Duodenal mucosa (tissue), 2 donors: ENCODE measurements at regions not wholly inside any gene's neighbourhood (a gene's known extent, or its start where the extent isn't known, plus 50 kb on each side); places are given as distances from the start of the nearest gene placed in this dataset.

ENCODE experiments used
- H3K27ac ChIP-seq: one replicate; pipeline ENCODE4 v1.7.0; 2013; ENCODE audit warnings: low read depth, low read length
- H3K27me3 ChIP-seq, 2 donors: one replicate each; pipeline ENCODE4 v1.7.0; 2013; ENCODE audit warnings: low read length in 2 of 2, control low read depth in 1 of 2; ENCODE audit not compliant: insufficient read depth in 2 of 2, control insufficient read depth in 1 of 2
- H3K36me3 ChIP-seq, 2 donors: one replicate each; pipeline ENCODE4 v1.7.0; 2013; ENCODE audit warnings: low read length in 2 of 2, control low read depth in 1 of 2; ENCODE audit not compliant: insufficient read depth in 2 of 2, control insufficient read depth in 1 of 2
- H3K4me1 ChIP-seq, 2 donors: one replicate each; pipeline ENCODE4 v1.7.0; 2013; ENCODE audit warnings: low read length in 2 of 2, control low read depth in 1 of 2; ENCODE audit not compliant: insufficient read depth in 2 of 2, control insufficient read depth in 1 of 2
- H3K4me3 ChIP-seq, 2 donors: one replicate each; pipeline ENCODE4 v1.7.0; 2013; ENCODE audit warnings: low read length in 2 of 2, low read depth in 1 of 2
- H3K9ac ChIP-seq, 2 donors: one replicate each; pipeline ENCODE4 v1.7.0; 2013; ENCODE audit warnings: low read length in 2 of 2, low read depth in 1 of 2
- H3K9me3 ChIP-seq, 2 donors: one replicate each; pipeline ENCODE4 v1.7.0; 2013; ENCODE audit warnings: low read length in 2 of 2, control low read depth in 1 of 2; ENCODE audit not compliant: control insufficient read depth in 1 of 2

DNA sequence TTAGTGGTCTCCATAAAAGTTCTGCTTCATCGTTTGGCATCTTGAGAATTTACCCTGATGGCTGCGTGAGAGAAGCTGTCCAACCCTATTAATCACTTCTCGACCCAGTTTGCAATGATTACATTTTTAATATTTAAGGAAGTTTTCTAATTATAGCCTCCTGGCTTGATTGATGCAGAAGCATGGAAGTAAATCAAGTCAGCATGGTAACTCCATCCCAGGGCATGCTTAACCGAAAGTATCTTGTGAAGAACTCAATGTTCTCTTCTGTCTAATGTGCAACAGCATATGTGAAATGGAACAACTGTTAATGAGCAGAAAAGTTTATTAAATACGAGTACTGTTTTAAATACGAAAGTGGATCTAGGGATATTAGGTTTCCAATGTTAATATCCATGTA is 278.9 kb upstream of the CD180 start:
- Histone ChIP-seq H3K4me3 (no peak overlapping the region), H3K27ac (no peak overlapping the region), H3K9me3 (no peaks in the 10 kb centered on the region)

GRCh38 chr5:67474597-67475238 is 278.1 kb upstream of the CD180 start:
- H3K4me3 ChIP-seq: no peak overlapping the region
- H3K36me3 ChIP-seq: no peaks in the 10 kb centered on the region
- H3K27me3 ChIP-seq: no peaks in the 10 kb centered on the region
- H3K9me3 ChIP-seq: no peaks in the 10 kb centered on the region
- no peak overlapping the region for H3K9ac ChIP-seq
- no peaks in the 10 kb centered on the region for H3K4me1 ChIP-seq
- H3K27ac ChIP-seq: no peak overlapping the region

More for the DNA sequence above, 278.9 kb upstream of the CD180 start:
- Histone ChIP-seq H3K36me3 (no peaks in the 10 kb centered on the region), H3K9ac (no peak overlapping the region), H3K4me1 (no peaks in the 10 kb centered on the region), H3K27me3 (no peaks in the 10 kb centered on the region)

- H3K9ac ChIP-seq: no peak overlapping the region
- H3K4me1 ChIP-seq: no peaks in the 10 kb centered on the region
- no peak overlapping the region for H3K4me3 ChIP-seq
- H3K27ac ChIP-seq: no peak overlapping the region
- H3K36me3 ChIP-seq: no peaks in the 10 kb centered on the region
- no peaks in the 10 kb centered on the region for H3K9me3 ChIP-seq
- no peaks in the 10 kb centered on the region for H3K27me3 ChIP-seq
Observed at GRCh38 chr5:67467110-67467509, 270.5 kb upstream of the CD180 start.

DNA sequence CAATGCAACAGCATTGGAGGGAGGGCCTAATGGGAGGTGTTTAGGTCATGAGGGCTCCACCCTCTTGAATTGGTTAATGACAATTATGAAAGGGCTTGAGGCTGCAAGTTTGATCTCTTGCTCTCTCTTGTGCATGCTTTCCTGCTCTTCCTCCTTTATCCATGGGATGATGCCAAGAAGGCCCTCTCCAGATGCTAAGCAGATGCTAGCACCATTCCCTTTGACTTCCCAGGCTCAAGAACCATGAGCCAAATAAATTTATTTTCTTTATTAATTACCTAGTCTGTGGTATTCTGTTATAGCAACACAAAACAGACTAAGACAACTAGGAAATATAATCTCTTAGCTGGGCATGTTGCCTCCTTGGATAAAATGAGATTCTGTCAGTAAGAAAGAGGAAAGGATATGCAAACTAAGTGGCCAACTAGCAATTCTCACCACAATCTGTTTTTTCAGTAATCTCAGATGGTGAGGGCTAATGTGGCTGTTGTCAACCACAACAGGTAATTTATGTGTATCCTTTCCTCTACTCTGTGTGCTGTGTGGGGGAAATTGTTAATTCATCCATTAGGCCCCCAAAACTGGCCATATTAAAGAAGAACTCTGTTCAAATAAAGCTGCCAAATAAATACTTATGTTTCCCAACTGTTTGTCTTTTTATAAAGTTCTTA is 269.1 kb upstream of the CD180 start:
- no peak overlapping the region for H3K4me3 ChIP-seq
- H3K27ac ChIP-seq: no peak overlapping the region
- H3K4me1 ChIP-seq: no peaks in the 10 kb centered on the region
- H3K9ac ChIP-seq: no peak overlapping the region
- H3K36me3 ChIP-seq: no peaks in the 10 kb centered on the region
- no peaks in the 10 kb centered on the region for H3K9me3 ChIP-seq
- no peaks in the 10 kb centered on the region for H3K27me3 ChIP-seq

DNA sequence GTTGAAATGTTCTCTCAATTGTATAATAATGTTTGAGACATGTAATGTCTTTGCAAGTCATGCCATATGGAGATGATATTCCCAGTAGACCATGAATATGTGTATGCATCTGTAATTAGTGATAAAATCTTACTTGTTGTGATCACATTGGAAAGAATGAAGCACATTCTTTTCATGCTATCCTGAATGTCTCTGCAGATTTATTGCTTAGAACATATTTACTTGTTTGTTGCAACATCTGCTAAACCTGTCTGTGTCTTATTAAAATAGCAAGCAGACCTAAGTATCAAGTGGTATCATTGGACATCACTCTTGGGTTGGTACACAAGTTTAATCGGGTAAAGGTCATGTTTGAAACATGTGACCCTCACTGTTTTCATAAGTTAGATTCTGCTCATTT is 265.5 kb upstream of the CD180 start:
- no peaks in the 10 kb centered on the region for H3K9me3 ChIP-seq
- no peak overlapping the region for H3K27ac ChIP-seq
- no peaks in the 10 kb centered on the region for H3K4me1 ChIP-seq
- no peaks in the 10 kb centered on the region for H3K36me3 ChIP-seq
- H3K9ac ChIP-seq: no peak overlapping the region
- no peak overlapping the region for H3K4me3 ChIP-seq
- no peaks in the 10 kb centered on the region for H3K27me3 ChIP-seq

DNA sequence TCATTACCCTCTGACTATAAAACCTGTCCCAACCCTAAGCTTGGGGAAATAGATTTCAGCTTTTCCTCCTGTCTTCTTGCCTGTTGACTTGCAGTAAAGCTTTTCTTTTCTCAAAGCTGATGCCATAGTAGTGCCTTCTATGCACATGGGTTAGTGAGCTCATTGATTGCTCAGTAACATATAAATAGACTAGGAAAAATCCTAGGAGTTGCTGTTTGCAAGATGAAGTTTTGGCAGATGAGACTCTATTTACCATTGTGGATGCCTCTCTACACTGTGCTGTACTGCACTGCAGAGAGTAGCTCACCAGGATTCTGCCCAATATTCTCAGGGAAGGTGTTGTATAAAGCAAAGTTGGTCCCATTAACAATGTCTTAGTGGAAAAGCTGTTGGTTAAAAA is 262.7 kb upstream of the CD180 start:
- Histone ChIP-seq H3K9ac (no peak overlapping the region), H3K4me3 (no peak overlapping the region), H3K27ac (no peak overlapping the region), H3K4me1 (no peaks in the 10 kb centered on the region), H3K9me3 (no peaks in the 10 kb centered on the region), H3K27me3 (no peaks in the 10 kb centered on the region), H3K36me3 (no peaks in the 10 kb centered on the region)

DNA sequence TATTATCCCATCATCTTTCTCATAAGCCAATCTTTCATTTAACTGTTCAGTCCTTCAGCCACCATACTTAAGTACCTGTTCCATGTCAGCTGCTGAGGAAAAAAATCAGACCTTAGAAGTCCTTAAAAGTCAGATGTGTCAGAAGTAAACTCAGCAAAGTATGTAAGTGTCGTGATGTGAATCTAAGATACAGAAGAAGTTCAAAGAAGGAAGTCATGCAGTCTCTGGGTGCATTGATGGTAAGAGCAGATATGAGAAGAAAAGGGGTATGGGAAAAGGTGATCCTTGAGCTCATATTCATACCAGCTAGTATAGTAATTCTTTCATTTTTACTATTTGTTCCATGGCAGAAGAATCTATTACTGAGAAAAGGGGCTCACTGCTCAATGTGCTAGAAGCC is 259.4 kb upstream of the CD180 start:
- Histone ChIP-seq H3K4me3 (no peak overlapping the region), H3K27me3 (no peaks in the 10 kb centered on the region), H3K9me3 (no peaks in the 10 kb centered on the region), H3K4me1 (no peaks in the 10 kb centered on the region), H3K9ac (no peak overlapping the region), H3K27ac (no peak overlapping the region), H3K36me3 (no peaks in the 10 kb centered on the region)

GRCh38 chr5:67454957-67455561 is 258.5 kb upstream of the CD180 start:
- Histone ChIP-seq H3K9ac (no peak overlapping the region), H3K27me3 (no peaks in the 10 kb centered on the region), H3K9me3 (no peaks in the 10 kb centered on the region), H3K4me3 (no peak overlapping the region), H3K36me3 (no peaks in the 10 kb centered on the region), H3K4me1 (peaks cover 0 to 6% of the 10 kb centered on the region in 2 donors), H3K27ac (no peak overlapping the region)

GRCh38 chr5:67453111-67453905 is 256.7 kb upstream of the CD180 start:
- no peaks in the 10 kb centered on the region for H3K9me3 ChIP-seq
- H3K4me3 ChIP-seq: no peak overlapping the region
- H3K27ac ChIP-seq: no peak overlapping the region
- H3K4me1 ChIP-seq: peaks cover 0 to 6% of the 10 kb centered on the region in 2 donors
- H3K27me3 ChIP-seq: no peaks in the 10 kb centered on the region
- H3K36me3 ChIP-seq: no peaks in the 10 kb centered on the region
- no peak overlapping the region for H3K9ac ChIP-seq
